ENCODE measurements at regions not wholly inside any gene's neighbourhood (a gene's known extent, or its start where the extent isn't known, plus 50 kb on each side); places are given as distances from the start of the nearest gene placed in this dataset.

- ChIA-PET POLR2A (no interaction called here), CTCF (interaction anchor here (0.9 kb wide), 1 partner anchor 36 kb away, joined by 3 read pairs; no protein-coding TSS in a partner anchor)
- H3K27me3 ChIP-seq (ENCODE audit: insufficient read depth) = no peaks in the 10 kb centered on the region
- H3K9me3 ChIP-seq = no peaks in the 10 kb centered on the region
- H3K36me3 ChIP-seq (replicated peaks in 1 of 2; ENCODE audit: control insufficient read depth in 1 of 2, insufficient read depth in 2 of 2, low read length in 1 of 2) = no peaks in the 10 kb centered on the region
- H2AFZ ChIP-seq (ENCODE audit: low read depth) = no peak overlapping the region
- no peak for DNase-seq
- WGBS (ENCODE audit: low lambda C conversion rate) = 0% methylated on average over 2 of the region's 2 CpGs
- no peaks in the 10 kb centered on the region for H3F3A ChIP-seq (replicated peaks; ENCODE audit: insufficient read depth)
- H3K9me2 ChIP-seq = no peaks in the 10 kb centered on the region
- no peak overlapping the region for H3K9ac ChIP-seq
- TF ChIP-seq NFIC (IDR thresholded peaks at IDR 0.05; ENCODE audit: borderline replicate concordance) (no peak), RXRA (IDR thresholded peaks at IDR 0.05; ENCODE audit: borderline replicate concordance, low read depth) (no peak), YY1 (IDR thresholded peaks at IDR 0.05; ENCODE audit: low read depth) (no peak), GABPA (IDR thresholded peaks at IDR 0.05; ENCODE audit: low read depth) (no peak), EZH2phosphoT487 (IDR thresholded peaks at IDR 0.05; ENCODE audit: borderline replicate concordance, low read depth) (no peak), SIN3A (IDR thresholded peaks at IDR 0.05; ENCODE audit: borderline replicate concordance, low read depth, low read length) (no peak), FOXM1 (IDR thresholded peaks at IDR 0.05; ENCODE audit: low read depth) (no peak), MEF2A (IDR thresholded peaks at IDR 0.05; ENCODE audit: borderline replicate concordance, low read depth) (no peak), TAF1 (IDR thresholded peaks at IDR 0.05; ENCODE audit: borderline replicate concordance, low read depth, low read length) (no peak)
- TF ChIP-seq, protein P1, sequence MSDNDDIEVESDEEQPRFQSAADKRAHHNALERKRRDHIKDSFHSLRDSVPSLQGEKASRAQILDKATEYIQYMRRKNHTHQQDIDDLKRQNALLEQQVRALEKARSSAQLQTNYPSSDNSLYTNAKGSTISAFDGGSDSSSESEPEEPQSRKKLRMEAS (IDR thresholded peaks at IDR 0.05; ENCODE audit: low read depth) = no peak
- no peak overlapping the region for H3K4me3 ChIP-seq (ENCODE audit: low read depth in 2 of 2, low read length in 1 of 2)
- no peak overlapping the region for H3K27ac ChIP-seq (ENCODE audit: low read depth in 2 of 2, low read length in 1 of 2)
- H4K20me1 ChIP-seq (ENCODE audit: insufficient read depth) = no peaks in the 10 kb centered on the region
- no peak overlapping the region for H3K4me2 ChIP-seq
- H3K4me1 ChIP-seq (ENCODE audit: control insufficient read depth in 1 of 2, insufficient read depth in 2 of 2, low read depth in 1 of 2, low read length in 1 of 2) = no peaks in the 10 kb centered on the region
- H3K79me2 ChIP-seq (ENCODE audit: insufficient read depth) = no peaks in the 10 kb centered on the region
Measured at GRCh38 chr12:4068981-4069669, 195.9 kb upstream of the PARP11 start.

- Histone ChIP-seq H3K27me3 (ENCODE audit: insufficient read depth) (no peaks in the 10 kb centered on the region), H3K36me3 (replicated peaks in 1 of 2; ENCODE audit: control insufficient read depth in 1 of 2, insufficient read depth in 2 of 2, low read length in 1 of 2) (no peaks in the 10 kb centered on the region), H3K4me1 (ENCODE audit: control insufficient read depth in 1 of 2, insufficient read depth in 2 of 2, low read depth in 1 of 2, low read length in 1 of 2) (no peaks in the 10 kb centered on the region), H3K9me3 (no peaks in the 10 kb centered on the region), H3K4me2 (no peak overlapping the region), H3F3A (replicated peaks; ENCODE audit: insufficient read depth) (no peaks in the 10 kb centered on the region), H2AFZ (ENCODE audit: low read depth) (no peak overlapping the region), H3K79me2 (ENCODE audit: insufficient read depth) (no peaks in the 10 kb centered on the region), H3K4me3 (ENCODE audit: low read depth in 2 of 2, low read length in 1 of 2) (no peak overlapping the region), H3K27ac (ENCODE audit: low read depth in 2 of 2, low read length in 1 of 2) (no peak overlapping the region), H3K9me2 (no peaks in the 10 kb centered on the region), H4K20me1 (ENCODE audit: insufficient read depth) (no peaks in the 10 kb centered on the region), H3K9ac (no peak overlapping the region)
- no peak for DNase-seq
- 3% methylated on average over 5 of the region's 5 CpGs for WGBS (ENCODE audit: low lambda C conversion rate)
- ChIA-PET POLR2A (no interaction called here), CTCF (no interaction called here)
- no peak for TF ChIP-seq TEAD4 (IDR thresholded peaks at IDR 0.05; ENCODE audit: borderline replicate concordance, insufficient read depth)
- TF ChIP-seq GABPA (IDR thresholded peaks at IDR 0.05; ENCODE audit: low read depth) = no peak
- no peak for TF ChIP-seq TAF1 (IDR thresholded peaks at IDR 0.05; ENCODE audit: borderline replicate concordance, low read depth, low read length)
- TF ChIP-seq, protein P1 (IDR thresholded peaks at IDR 0.05; ENCODE audit: low read depth) = no peak
- no peak for TF ChIP-seq ELF1 (IDR thresholded peaks at IDR 0.05)
- no peak for TF ChIP-seq FOSL2 (IDR thresholded peaks at IDR 0.05; ENCODE audit: borderline replicate concordance, low read depth)
- no peak for TF ChIP-seq SIN3A (IDR thresholded peaks at IDR 0.05; ENCODE audit: borderline replicate concordance, low read depth, low read length)
- TF ChIP-seq NFIC (IDR thresholded peaks at IDR 0.05; ENCODE audit: borderline replicate concordance) = no peak
- no peak for TF ChIP-seq EP300 (IDR thresholded peaks at IDR 0.05; ENCODE audit: borderline replicate concordance in 1 of 2, low read depth in 1 of 2, low read length in 1 of 2)
- TF ChIP-seq REST (IDR thresholded peaks at IDR 0.05; ENCODE audit: low read depth, low read length) = no peak
- no peak for TF ChIP-seq POLR2AphosphoS5 (IDR thresholded peaks at IDR 0.05; ENCODE audit: low read depth, low read length)
- TF ChIP-seq SMC3 (IDR thresholded peaks at IDR 0.05; ENCODE audit: low read depth, low read length) = no peak
- TF ChIP-seq, protein P2, sequence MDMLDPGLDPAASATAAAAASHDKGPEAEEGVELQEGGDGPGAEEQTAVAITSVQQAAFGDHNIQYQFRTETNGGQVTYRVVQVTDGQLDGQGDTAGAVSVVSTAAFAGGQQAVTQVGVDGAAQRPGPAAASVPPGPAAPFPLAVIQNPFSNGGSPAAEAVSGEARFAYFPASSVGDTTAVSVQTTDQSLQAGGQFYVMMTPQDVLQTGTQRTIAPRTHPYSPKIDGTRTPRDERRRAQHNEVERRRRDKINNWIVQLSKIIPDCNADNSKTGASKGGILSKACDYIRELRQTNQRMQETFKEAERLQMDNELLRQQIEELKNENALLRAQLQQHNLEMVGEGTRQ (IDR thresholded peaks at IDR 0.05; ENCODE audit: borderline replicate concordance, low read depth, low read length) = no peak
- TF ChIP-seq USF1 (IDR thresholded peaks at IDR 0.05; ENCODE audit: borderline replicate concordance, low read depth) = no peak
- TF ChIP-seq, protein P3, sequence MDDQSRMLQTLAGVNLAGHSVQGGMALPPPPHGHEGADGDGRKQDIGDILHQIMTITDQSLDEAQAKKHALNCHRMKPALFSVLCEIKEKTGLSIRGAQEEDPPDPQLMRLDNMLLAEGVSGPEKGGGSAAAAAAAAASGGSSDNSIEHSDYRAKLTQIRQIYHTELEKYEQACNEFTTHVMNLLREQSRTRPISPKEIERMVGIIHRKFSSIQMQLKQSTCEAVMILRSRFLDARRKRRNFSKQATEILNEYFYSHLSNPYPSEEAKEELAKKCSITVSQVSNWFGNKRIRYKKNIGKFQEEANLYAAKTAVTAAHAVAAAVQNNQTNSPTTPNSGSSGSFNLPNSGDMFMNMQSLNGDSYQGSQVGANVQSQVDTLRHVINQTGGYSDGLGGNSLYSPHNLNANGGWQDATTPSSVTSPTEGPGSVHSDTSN (IDR thresholded peaks at IDR 0.05) = no peak
- no peak for TF ChIP-seq EZH2phosphoT487 (IDR thresholded peaks at IDR 0.05; ENCODE audit: borderline replicate concordance, low read depth)
Measured at GRCh38 chr12:4064008-4064407, 190.8 kb upstream of the PARP11 start.
